ENCODE measurements at regions not wholly inside any gene's neighbourhood (a gene's known extent, or its start where the extent isn't known, plus 50 kb on each side); places are given as distances from the start of the nearest gene placed in this dataset.
"Not testable (repeated sequence)": the region's sequence is repeated elsewhere in the genome, so short reads cannot be mapped to it uniquely, and the experiment has no call there.

DNA sequence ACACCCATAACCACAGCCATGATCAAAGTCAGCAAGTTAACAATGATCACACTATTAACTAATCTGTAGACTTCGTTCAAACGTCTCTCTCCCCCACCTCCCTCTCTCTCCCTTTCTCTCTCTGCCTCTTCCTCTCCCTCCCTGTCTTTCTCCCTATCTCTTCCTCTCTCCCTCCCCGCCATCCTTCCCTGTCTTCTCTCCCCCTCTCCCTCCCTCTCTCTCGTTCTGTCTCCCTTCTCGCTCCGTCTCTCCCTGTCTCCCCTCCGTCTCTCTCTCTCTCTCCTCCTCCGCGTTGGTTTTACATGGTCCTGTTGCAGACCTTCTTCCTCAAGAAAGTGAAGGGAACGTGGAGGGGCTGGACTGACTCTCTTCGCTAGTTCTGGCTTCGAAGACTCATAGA is 308.9 kb upstream of the FOXQ1 start:
- no peaks in the 10 kb centered on the region for H3K4me1 ChIP-seq (ENCODE audit: control insufficient read depth in 1 of 2, insufficient read depth in 2 of 2, low read length in 2 of 2)
- no peak overlapping the region for H3K4me3 ChIP-seq (ENCODE audit: low read length in 2 of 2)
- WGBS, 2 donors = 86% methylated on average over 12 of the region's 12 CpGs
- H3K27me3 ChIP-seq (ENCODE audit: control insufficient read depth in 1 of 2, insufficient read depth in 2 of 2, low read length in 1 of 2) = no peaks in the 10 kb centered on the region
- DNase-seq = no peak
- no peaks in the 10 kb centered on the region for H3K9me3 ChIP-seq (ENCODE audit: control insufficient read depth, low read length)
- H3K27ac ChIP-seq (ENCODE audit: low read depth in 1 of 2, low read length in 2 of 2) = no peak overlapping the region
- ATAC-seq (ENCODE audit: low FRiP score) = no peak
- intact Hi-C loops (cut with DNase I) = no loop called here
- no peaks in the 10 kb centered on the region for H3K36me3 ChIP-seq (ENCODE audit: control insufficient read depth in 1 of 2, insufficient read depth in 2 of 2, low read length in 1 of 2)

DNA sequence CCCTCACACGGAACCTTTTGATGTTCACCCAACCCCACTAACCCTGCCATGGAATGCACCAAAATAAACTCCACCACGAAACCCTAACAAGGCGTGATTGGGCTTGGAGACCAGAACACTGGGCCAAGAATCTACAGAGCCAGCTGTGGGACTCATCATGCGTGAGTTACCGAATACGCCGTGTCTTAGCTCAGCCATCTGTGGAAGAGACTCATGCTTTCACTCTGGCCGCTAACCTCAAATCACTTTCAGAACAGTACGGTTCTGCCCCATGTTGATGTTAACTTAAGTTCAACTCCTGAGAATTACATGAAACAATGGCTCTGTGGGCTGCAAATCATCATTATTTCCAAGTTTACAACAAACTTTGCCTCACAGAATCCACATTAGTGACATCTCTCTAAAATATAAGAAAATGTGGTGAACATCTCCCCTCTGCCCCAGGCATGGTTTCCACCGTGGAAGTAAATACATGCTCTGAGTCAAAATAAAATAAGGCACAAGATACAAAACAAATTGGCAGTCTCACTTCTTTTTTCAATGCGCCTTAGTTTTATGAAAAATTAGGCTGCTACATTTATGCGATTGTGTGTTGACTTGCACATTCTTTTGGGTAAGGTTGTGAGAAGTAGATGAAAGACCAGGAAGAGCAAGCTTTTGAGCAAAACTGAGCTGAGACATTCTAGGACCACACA is 308.9 kb upstream of the EXOC2 start:
- no peak overlapping the region for H3K27ac ChIP-seq (ENCODE audit: low read depth in 1 of 2, low read length in 2 of 2)
- DNase-seq = no peak
- H3K36me3 ChIP-seq (ENCODE audit: control insufficient read depth in 1 of 2, insufficient read depth in 2 of 2, low read length in 1 of 2) = no peaks in the 10 kb centered on the region
- no peaks in the 10 kb centered on the region for H3K27me3 ChIP-seq (ENCODE audit: control insufficient read depth in 1 of 2, insufficient read depth in 2 of 2, low read length in 1 of 2)
- no peak for ATAC-seq (ENCODE audit: low FRiP score)
- intact Hi-C loops (cut with DNase I) = no loop called here
- H3K4me1 ChIP-seq (ENCODE audit: control insufficient read depth in 1 of 2, insufficient read depth in 2 of 2, low read length in 2 of 2) = no peaks in the 10 kb centered on the region
- H3K9me3 ChIP-seq (ENCODE audit: control insufficient read depth, low read length) = no peaks in the 10 kb centered on the region
- no peak overlapping the region for H3K4me3 ChIP-seq (ENCODE audit: low read length in 2 of 2)
- WGBS, 2 donors = 73 to 78% methylated on average over 12 of the region's 12 CpGs

GRCh38 chr6:999552-999951 is 306.6 kb upstream of the EXOC2 start:
- H3K9me3 ChIP-seq (ENCODE audit: control insufficient read depth, low read length) = no peaks in the 10 kb centered on the region
- DNase-seq (no peak), ATAC-seq (ENCODE audit: low FRiP score) (no peak)
- H3K4me1 ChIP-seq (ENCODE audit: control insufficient read depth in 1 of 2, insufficient read depth in 2 of 2, low read length in 2 of 2) = no peaks in the 10 kb centered on the region
- no peak overlapping the region for H3K27ac ChIP-seq (ENCODE audit: low read depth in 1 of 2, low read length in 2 of 2)
- H3K27me3 ChIP-seq (ENCODE audit: control insufficient read depth in 1 of 2, insufficient read depth in 2 of 2, low read length in 1 of 2) = no peaks in the 10 kb centered on the region
- WGBS, 2 donors = 84 to 87% methylated on average over 9 of the region's 9 CpGs
- H3K36me3 ChIP-seq (ENCODE audit: control insufficient read depth in 1 of 2, insufficient read depth in 2 of 2, low read length in 1 of 2) = no peaks in the 10 kb centered on the region
- intact Hi-C loops (cut with DNase I) = no loop called here
- no peak overlapping the region for H3K4me3 ChIP-seq (ENCODE audit: low read length in 2 of 2)

DNA sequence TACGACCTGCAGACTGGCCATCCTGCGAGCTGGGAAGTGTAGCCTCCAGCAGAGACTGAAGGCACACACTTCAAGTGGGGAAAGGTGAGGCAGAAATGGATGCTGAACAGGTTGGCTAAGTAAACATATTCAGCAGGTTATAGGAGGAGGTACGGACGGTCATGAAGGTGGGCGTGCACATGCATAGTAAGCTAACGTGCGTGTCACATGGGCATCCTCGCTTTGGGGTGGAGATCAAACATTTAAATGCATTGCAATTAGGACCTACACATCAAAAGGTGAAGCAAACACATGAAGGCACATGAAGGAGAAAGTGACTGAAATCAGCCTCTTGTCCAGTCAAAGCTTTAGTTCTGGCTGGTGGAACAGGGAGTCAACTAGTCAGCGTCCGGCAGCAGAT is 305.6 kb upstream of the EXOC2 start:
- no peaks in the 10 kb centered on the region for H3K9me3 ChIP-seq (ENCODE audit: control insufficient read depth, low read length)

DNA sequence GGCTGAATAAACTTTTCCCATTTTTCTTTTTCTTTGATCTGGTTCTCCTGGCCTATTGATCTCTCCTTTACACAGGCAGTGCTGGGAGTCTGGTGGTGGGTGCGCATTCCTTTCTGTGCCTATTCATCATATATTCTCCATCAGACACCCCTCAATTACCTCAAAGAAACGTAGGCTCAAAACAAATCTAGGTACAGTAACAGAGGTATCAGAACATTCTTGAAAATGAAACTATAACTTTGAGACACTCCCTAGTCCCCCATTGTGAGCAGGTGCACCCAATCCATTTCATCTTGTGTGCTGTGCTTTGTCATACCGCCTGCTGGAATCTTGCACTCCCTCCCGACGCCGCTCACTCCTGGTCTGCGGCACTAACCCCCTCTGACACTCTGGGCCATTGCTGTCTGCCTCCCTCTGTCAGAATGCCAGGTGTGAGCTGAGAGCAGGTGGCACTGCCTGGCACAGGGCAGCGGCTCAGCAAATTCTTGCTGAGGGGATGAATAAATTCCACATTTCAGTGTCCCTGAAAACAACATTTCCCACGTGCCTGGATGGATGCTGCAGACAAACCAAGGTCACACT is 303.4 kb upstream of the EXOC2 start:
- Histone ChIP-seq H3K36me3 (ENCODE audit: control insufficient read depth in 1 of 2, insufficient read depth in 2 of 2, low read length in 1 of 2) (no peaks in the 10 kb centered on the region), H3K27me3 (ENCODE audit: control insufficient read depth in 1 of 2, insufficient read depth in 2 of 2, low read length in 1 of 2) (no peaks in the 10 kb centered on the region), H3K4me3 (ENCODE audit: low read length in 2 of 2) (no peak overlapping the region), H3K4me1 (ENCODE audit: control insufficient read depth in 1 of 2, insufficient read depth in 2 of 2, low read length in 2 of 2) (no peaks in the 10 kb centered on the region), H3K27ac (ENCODE audit: low read depth in 1 of 2, low read length in 2 of 2) (no peak overlapping the region), H3K9me3 (ENCODE audit: control insufficient read depth, low read length) (no peaks in the 10 kb centered on the region)
- intact Hi-C loops (cut with DNase I) = no loop called here
- ATAC-seq (ENCODE audit: low FRiP score) = no peak
- DNase-seq = no peak
- 67 to 74% methylated on average over 9 of the region's 9 CpGs for WGBS, 2 donors

More for the DNA sequence above, 305.6 kb upstream of the EXOC2 start:
- 91 to 92% methylated on average over 10 of the region's 10 CpGs for WGBS, 2 donors
- no peak for ATAC-seq (ENCODE audit: low FRiP score)
- no peaks in the 10 kb centered on the region for H3K4me1 ChIP-seq (ENCODE audit: control insufficient read depth in 1 of 2, insufficient read depth in 2 of 2, low read length in 2 of 2)
- intact Hi-C loops (cut with DNase I) = no loop called here
- no peak for DNase-seq
- no peak overlapping the region for H3K27ac ChIP-seq (ENCODE audit: low read depth in 1 of 2, low read length in 2 of 2)
- no peaks in the 10 kb centered on the region for H3K27me3 ChIP-seq (ENCODE audit: control insufficient read depth in 1 of 2, insufficient read depth in 2 of 2, low read length in 1 of 2)
- H3K4me3 ChIP-seq (ENCODE audit: low read length in 2 of 2) = no peak overlapping the region
- H3K36me3 ChIP-seq (ENCODE audit: control insufficient read depth in 1 of 2, insufficient read depth in 2 of 2, low read length in 1 of 2) = no peaks in the 10 kb centered on the region

DNA sequence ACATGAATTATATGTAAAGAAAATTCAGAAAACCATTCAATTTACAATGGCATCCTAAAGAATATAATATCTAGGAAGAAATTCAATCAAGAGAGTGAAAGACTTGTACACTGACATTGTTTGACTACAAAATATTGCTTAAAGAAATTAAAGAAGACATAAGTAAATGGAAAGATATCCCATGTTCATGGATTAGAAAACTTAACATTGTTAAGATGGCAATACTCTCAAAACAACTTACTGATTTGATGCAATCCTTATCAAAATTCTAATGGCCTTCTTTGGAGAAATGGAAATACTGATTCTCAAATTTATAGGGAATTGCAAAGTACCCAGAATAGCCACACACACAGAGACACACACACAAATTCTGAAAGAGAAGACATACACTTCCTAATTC is 298.3 kb upstream of the EXOC2 start:
- intact Hi-C loops (cut with DNase I) = no loop called here

DNA sequence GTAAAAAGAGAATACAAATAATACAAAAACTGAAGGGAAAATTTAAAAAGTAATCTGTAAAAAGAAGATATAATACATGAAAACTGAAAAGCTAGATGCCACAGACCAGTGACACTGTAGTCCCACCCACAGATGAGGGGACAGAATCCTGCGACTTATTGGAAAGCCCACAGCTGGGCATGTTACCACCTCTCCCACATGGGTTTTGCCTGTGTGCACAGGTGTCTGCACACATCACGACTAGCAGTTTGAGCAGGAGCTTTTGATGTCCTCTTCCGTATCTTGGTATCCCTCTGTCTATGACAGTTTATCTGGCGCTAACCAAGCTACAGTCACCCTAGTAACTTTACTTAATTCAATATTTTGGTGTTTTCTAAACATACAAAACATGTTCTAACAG is 291.1 kb upstream of the EXOC2 start:
- Histone ChIP-seq H3K27ac (ENCODE audit: low read depth in 1 of 2, low read length in 2 of 2) (no peak overlapping the region), H3K36me3 (ENCODE audit: control insufficient read depth in 1 of 2, insufficient read depth in 2 of 2, low read length in 1 of 2) (no peaks in the 10 kb centered on the region), H3K4me1 (ENCODE audit: control insufficient read depth in 1 of 2, insufficient read depth in 2 of 2, low read length in 2 of 2) (no peaks in the 10 kb centered on the region), H3K27me3 (ENCODE audit: control insufficient read depth in 1 of 2, insufficient read depth in 2 of 2, low read length in 1 of 2) (no peaks in the 10 kb centered on the region), H3K4me3 (ENCODE audit: low read length in 2 of 2) (no peak overlapping the region), H3K9me3 (ENCODE audit: control insufficient read depth, low read length) (no peaks in the 10 kb centered on the region)
- DNase-seq (no peak), ATAC-seq (ENCODE audit: low FRiP score) (no peak)
- intact Hi-C loops (cut with DNase I) = no loop called here
- 83 to 90% methylated on average over 4 of the region's 4 CpGs for WGBS, 2 donors

More for the DNA sequence above, 298.3 kb upstream of the EXOC2 start:
- H3K9me3 ChIP-seq (ENCODE audit: control insufficient read depth, low read length) = no peaks in the 10 kb centered on the region
- no peaks in the 10 kb centered on the region for H3K27me3 ChIP-seq (ENCODE audit: control insufficient read depth in 1 of 2, insufficient read depth in 2 of 2, low read length in 1 of 2)
- no peaks in the 10 kb centered on the region for H3K4me1 ChIP-seq (ENCODE audit: control insufficient read depth in 1 of 2, insufficient read depth in 2 of 2, low read length in 2 of 2)
- H3K27ac ChIP-seq (ENCODE audit: low read depth in 1 of 2, low read length in 2 of 2) = no peak overlapping the region
- H3K36me3 ChIP-seq (ENCODE audit: control insufficient read depth in 1 of 2, insufficient read depth in 2 of 2, low read length in 1 of 2) = no peaks in the 10 kb centered on the region
- no peak for ATAC-seq (ENCODE audit: low FRiP score)
- DNase-seq = no peak
- H3K4me3 ChIP-seq (ENCODE audit: low read length in 2 of 2) = no peak overlapping the region

DNA sequence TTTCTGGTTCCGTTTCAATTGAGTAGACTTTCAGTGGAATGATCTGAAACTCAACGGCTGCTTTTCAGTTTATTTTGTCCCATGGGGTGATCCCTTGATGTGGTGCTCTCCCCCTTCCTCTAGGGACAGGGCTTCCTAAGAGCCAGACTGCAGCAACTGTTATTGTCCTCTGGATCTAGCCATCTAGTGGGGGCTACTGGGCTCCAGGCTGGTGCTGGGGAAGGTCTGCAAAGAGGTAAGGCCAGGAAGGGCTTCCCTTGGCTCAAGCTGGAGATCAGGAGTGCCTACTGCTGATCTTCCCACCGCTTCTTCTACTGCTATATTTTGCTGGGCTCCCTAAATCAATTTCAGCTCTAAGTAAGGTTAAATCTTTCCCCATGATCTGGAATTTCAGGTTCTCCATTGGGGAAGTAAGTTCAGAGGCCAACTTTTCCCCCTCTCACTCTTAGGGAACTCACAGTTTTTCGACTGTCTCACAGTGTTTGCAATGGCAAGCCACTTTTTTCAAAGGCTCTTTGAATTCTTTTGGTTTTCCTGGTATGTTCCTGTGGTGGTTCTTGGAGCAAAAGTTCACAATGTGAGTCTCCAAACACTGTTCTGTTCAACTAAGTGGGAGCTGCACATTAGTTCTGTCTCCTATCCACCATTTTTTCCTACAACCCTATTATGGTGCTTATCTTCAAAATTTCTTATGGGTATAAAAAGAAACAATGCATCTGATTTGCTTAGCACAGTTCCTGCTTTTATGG is 286.2 kb upstream of the EXOC2 start:
- ATAC-seq (ENCODE audit: low FRiP score) (no peak), DNase-seq (no peak)
- Histone ChIP-seq H3K4me1 (ENCODE audit: control insufficient read depth in 1 of 2, insufficient read depth in 2 of 2, low read length in 2 of 2) (no peaks in the 10 kb centered on the region), H3K27ac (ENCODE audit: low read depth in 1 of 2, low read length in 2 of 2) (no peak overlapping the region), H3K9me3 (ENCODE audit: control insufficient read depth, low read length) (no peaks in the 10 kb centered on the region), H3K27me3 (ENCODE audit: control insufficient read depth in 1 of 2, insufficient read depth in 2 of 2, low read length in 1 of 2) (no peaks in the 10 kb centered on the region), H3K4me3 (ENCODE audit: low read length in 2 of 2) (no peak overlapping the region), H3K36me3 (ENCODE audit: control insufficient read depth in 1 of 2, insufficient read depth in 2 of 2, low read length in 1 of 2) (no peaks in the 10 kb centered on the region)
- 68 to 75% methylated on average over 4 of the region's 4 CpGs for WGBS, 2 donors
- intact Hi-C loops (cut with DNase I) = no loop called here

DNA sequence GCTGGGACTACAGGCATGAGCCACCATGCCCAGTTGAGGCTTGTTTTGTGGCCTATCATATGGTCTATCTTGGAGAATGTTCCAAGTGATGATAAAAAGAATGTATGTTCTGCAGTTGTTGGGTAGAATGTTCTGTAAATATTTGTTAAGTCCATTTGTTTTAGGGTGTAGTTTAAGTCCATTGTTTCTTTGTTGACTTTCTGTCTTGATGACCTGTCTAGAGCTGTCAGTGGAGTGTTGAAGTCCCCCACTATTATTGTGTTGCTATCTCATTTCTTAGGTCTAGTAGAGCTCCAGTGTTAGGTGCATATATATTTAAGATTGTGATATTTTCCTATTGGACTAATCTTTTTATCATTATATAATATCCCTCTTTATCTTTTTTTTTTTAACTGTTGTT is 284.3 kb upstream of the EXOC2 start:
- H3K27ac ChIP-seq (ENCODE audit: low read depth in 1 of 2, low read length in 2 of 2); DNase-seq; H3K9me3 ChIP-seq (ENCODE audit: control insufficient read depth, low read length); H3K4me3 ChIP-seq (ENCODE audit: low read length in 2 of 2); H3K4me1 ChIP-seq (ENCODE audit: control insufficient read depth in 1 of 2, insufficient read depth in 2 of 2, low read length in 2 of 2); H3K27me3 ChIP-seq (ENCODE audit: control insufficient read depth in 1 of 2, insufficient read depth in 2 of 2, low read length in 1 of 2); H3K36me3 ChIP-seq (ENCODE audit: control insufficient read depth in 1 of 2, insufficient read depth in 2 of 2, low read length in 1 of 2); intact Hi-C loops (cut with DNase I); ATAC-seq (ENCODE audit: low FRiP score): not testable (repeated sequence)

All from aorta (tissue), 5 donors.